Endodermal cell (in vitro differentiated cells): ENCODE measurements at regions not wholly inside any gene's neighbourhood (a gene's known extent, or its start where the extent isn't known, plus 50 kb on each side); places are given as distances from the start of the nearest gene placed in this dataset.

Experiments used
- DNase-seq: peaks from one replicate; pipeline ENCODE4 v3.0.0-alpha.2; 2017
- H3K27ac ChIP-seq: 2 replicates; pipeline ENCODE4 v1.5.1; 2013; ENCODE audit warnings: mild to moderate bottlenecking, low read depth, low read length, moderate library complexity
- H3K27me3 ChIP-seq: 2 replicates; pipeline ENCODE4 v1.6.1; 2013; ENCODE audit warnings: mild to moderate bottlenecking, low read length, moderate library complexity; ENCODE audit not compliant: insufficient read depth, control insufficient read depth, poor library complexity, severe bottlenecking
- H3K36me3 ChIP-seq: 2 replicates; pipeline ENCODE4 v1.7.0; 2013; ENCODE audit warnings: mild to moderate bottlenecking, low read length, moderate library complexity; ENCODE audit not compliant: control insufficient read depth, insufficient read depth
- H3K4me1 ChIP-seq: one replicate; pipeline ENCODE4 v1.7.0; 2013; ENCODE audit warnings: low read length; ENCODE audit not compliant: control insufficient read depth, insufficient read depth
- H3K4me3 ChIP-seq: 2 replicates; pipeline ENCODE4 v1.5.1; 2013; ENCODE audit warnings: mild to moderate bottlenecking, low read length, moderate library complexity
- H3K9ac ChIP-seq: 2 replicates; pipeline ENCODE4 v1.6.1; 2013; ENCODE audit warnings: mild to moderate bottlenecking, low read length, moderate library complexity; ENCODE audit not compliant: poor library complexity, severe bottlenecking; ENCODE audit errors: extremely low read depth
- H3K9me3 ChIP-seq: 2 replicates; pipeline ENCODE4 v1.6.1; 2013; ENCODE audit warnings: mild to moderate bottlenecking, low read length, moderate library complexity; ENCODE audit not compliant: control insufficient read depth
- H3K27ac Mint-ChIP-seq: 2 replicates; pipeline ENCODE4 v1.8.0; 2020; ENCODE audit warnings: mixed read lengths
- H3K27me3 Mint-ChIP-seq: 2 replicates; pipeline ENCODE4 v1.8.0; 2021; ENCODE audit warnings: mild to moderate bottlenecking, mixed read lengths; ENCODE audit not compliant: insufficient read depth
- H3K36me3 Mint-ChIP-seq: 2 replicates; pipeline ENCODE4 v1.8.0; 2020; ENCODE audit warnings: low read depth, mixed read lengths
- H3K4me1 Mint-ChIP-seq: 2 replicates; pipeline ENCODE4 v1.8.0; 2020; ENCODE audit warnings: mixed read lengths
- H3K4me3 Mint-ChIP-seq: 2 replicates; pipeline ENCODE4 v1.8.0; 2020; ENCODE audit warnings: mild to moderate bottlenecking, moderate library complexity, mixed read lengths
- H3K9me3 Mint-ChIP-seq: 2 replicates; pipeline ENCODE4 v1.8.0; 2020; ENCODE audit warnings: mild to moderate bottlenecking, mixed read lengths
- WGBS, 2 experiments: methylation state at CpG; one replicate each; pipeline versions ENCODE4 v1.1.5 to v1.1.7; 2013; ENCODE audit warnings: missing lambda C conversion rate in 2 of 2, mixed read lengths in 1 of 2; ENCODE audit not compliant: insufficient coverage in 1 of 2, insufficient read length in 1 of 2; 5-methylcytosine and 5-hydroxymethylcytosine counted together
- TF ChIP-seq, protein P1 (sequence below): fragments of 200-600 bp; sonication (generic); conservative IDR thresholded peaks from 2 replicates; pipeline ENCODE4 v1.5.0; 2021; ENCODE audit warnings: antibody characterized with exemption, mild to moderate bottlenecking

DNA sequence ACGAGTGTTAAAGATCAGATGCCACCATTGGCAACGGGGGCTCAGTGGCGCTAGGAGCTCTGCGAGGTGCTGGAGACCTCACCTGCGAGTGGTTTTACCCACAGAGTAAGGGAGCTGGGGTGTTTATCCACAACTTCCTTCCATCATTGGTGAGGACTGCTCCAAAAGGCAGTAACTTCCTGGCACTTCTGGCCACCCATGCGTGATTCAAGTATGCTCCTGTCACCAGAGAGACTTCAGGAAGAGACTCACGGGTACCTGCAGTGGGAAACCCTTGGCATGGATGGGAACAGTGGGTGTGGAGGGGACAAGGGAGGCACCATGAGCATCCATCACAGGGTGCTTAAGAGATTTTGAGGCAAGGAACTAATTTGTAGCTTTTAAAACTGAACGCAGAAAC is 53.2 kb downstream of the RIN2 start:
- TF ChIP-seq, protein P1, sequence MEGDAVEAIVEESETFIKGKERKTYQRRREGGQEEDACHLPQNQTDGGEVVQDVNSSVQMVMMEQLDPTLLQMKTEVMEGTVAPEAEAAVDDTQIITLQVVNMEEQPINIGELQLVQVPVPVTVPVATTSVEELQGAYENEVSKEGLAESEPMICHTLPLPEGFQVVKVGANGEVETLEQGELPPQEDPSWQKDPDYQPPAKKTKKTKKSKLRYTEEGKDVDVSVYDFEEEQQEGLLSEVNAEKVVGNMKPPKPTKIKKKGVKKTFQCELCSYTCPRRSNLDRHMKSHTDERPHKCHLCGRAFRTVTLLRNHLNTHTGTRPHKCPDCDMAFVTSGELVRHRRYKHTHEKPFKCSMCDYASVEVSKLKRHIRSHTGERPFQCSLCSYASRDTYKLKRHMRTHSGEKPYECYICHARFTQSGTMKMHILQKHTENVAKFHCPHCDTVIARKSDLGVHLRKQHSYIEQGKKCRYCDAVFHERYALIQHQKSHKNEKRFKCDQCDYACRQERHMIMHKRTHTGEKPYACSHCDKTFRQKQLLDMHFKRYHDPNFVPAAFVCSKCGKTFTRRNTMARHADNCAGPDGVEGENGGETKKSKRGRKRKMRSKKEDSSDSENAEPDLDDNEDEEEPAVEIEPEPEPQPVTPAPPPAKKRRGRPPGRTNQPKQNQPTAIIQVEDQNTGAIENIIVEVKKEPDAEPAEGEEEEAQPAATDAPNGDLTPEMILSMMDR, result no peak
- Mint-ChIP-seq H3K4me3 (no peak overlapping the region), H3K9me3 (no peaks in the 10 kb centered on the region), H3K27me3 (no peaks in the 10 kb centered on the region), H3K4me1 (peaks cover 6% of the 10 kb centered on the region), H3K36me3 (peaks cover 22% of the 10 kb centered on the region), H3K27ac (no peak overlapping the region)
- Histone ChIP-seq H3K4me1 (no peaks in the 10 kb centered on the region), H3K9ac (no peak overlapping the region), H3K4me3 (no peak overlapping the region), H3K9me3 (no peaks in the 10 kb centered on the region), H3K27me3 (no peaks in the 10 kb centered on the region), H3K27ac (no peak overlapping the region), H3K36me3 (no peaks in the 10 kb centered on the region)
- DNase-seq, result no peak
- WGBS, 2 experiments, result 92 to 95% methylated on average over 3 to 8 of the region's 8 CpGs

DNA sequence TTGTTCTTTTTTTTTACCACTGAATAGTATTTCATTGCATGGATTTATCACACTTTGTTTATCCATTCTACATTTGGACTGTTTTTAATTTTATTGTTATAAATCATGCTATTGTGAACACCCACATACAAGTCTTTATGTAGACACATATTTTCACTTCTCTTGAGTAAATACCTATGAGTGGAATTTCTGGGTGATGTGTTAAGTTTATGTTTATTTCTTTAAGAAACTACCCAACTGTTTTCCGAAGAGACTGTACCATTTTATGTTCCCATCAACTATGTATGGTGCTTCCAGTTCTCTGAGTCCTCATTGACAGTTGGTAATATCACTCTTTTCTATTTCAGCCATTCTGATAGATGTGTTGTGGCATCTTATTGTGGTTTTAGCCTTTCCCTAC is 54.0 kb downstream of the RIN2 start:
- no peaks in the 10 kb centered on the region for H3K9me3 ChIP-seq
- no peaks in the 10 kb centered on the region for H3K27me3 ChIP-seq
- H3K36me3 ChIP-seq, result no peaks in the 10 kb centered on the region
- no peak overlapping the region for H3K27ac Mint-ChIP-seq
- H3K4me3 Mint-ChIP-seq, result no peak overlapping the region
- WGBS, 2 experiments, result 89% methylated on average over 1 of the region's 1 CpG; no CpG with 5 or more reads in 1 of the 2 experiments
- H3K27ac ChIP-seq, result no peak overlapping the region
- H3K9ac ChIP-seq, result no peak overlapping the region
- H3K4me1 Mint-ChIP-seq, result peaks cover 6% of the 10 kb centered on the region
- H3K36me3 Mint-ChIP-seq, result peaks cover 17% of the 10 kb centered on the region
- TF ChIP-seq, protein P1, result no peak
- H3K9me3 Mint-ChIP-seq, result no peaks in the 10 kb centered on the region
- no peak for DNase-seq
- H3K4me3 ChIP-seq, result no peak overlapping the region
- no peaks in the 10 kb centered on the region for H3K4me1 ChIP-seq
- H3K27me3 Mint-ChIP-seq, result no peaks in the 10 kb centered on the region

DNA sequence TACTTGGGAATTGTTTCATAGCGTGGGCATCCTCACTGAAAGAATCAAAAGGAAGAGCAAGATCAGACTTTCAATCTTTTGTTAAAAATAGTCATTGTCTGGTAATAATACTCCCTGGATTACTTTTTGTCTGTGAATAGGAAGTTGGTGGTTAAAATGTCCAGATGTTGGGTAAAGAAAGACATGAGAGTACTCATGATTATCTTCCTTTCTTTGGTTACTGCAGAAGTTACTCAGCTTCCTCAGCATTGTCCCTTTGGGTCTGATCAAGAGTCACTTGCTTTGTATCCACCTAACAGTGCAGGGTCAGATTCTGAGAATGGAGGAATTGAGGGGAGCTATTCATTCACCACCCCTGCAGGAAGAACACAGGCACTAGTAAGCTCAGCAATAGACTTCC is 54.6 kb downstream of the RIN2 start:
- peaks cover 6% of the 10 kb centered on the region for H3K4me1 Mint-ChIP-seq
- no peaks in the 10 kb centered on the region for H3K9me3 Mint-ChIP-seq
- Histone ChIP-seq H3K4me3 (no peak overlapping the region), H3K9ac (no peak overlapping the region), H3K27ac (no peak overlapping the region), H3K27me3 (no peaks in the 10 kb centered on the region), H3K9me3 (no peaks in the 10 kb centered on the region), H3K36me3 (no peaks in the 10 kb centered on the region), H3K4me1 (no peaks in the 10 kb centered on the region)
- H3K36me3 Mint-ChIP-seq, result peaks cover 17% of the 10 kb centered on the region
- no peak overlapping the region for H3K27ac Mint-ChIP-seq
- TF ChIP-seq, protein P1, result no peak
- no peak for DNase-seq
- H3K27me3 Mint-ChIP-seq, result no peaks in the 10 kb centered on the region
- no peak overlapping the region for H3K4me3 Mint-ChIP-seq
- WGBS, 2 experiments, result 100% methylated on average over 1 of the region's 1 CpG
